ENCODE measurements at regions not wholly inside any gene's neighbourhood (a gene's known extent, or its start where the extent isn't known, plus 50 kb on each side); places are given as distances from the start of the nearest gene placed in this dataset.
A peak's percentile ranks its signal among the peaks of the same experiment; 100 is the strongest.

DNA sequence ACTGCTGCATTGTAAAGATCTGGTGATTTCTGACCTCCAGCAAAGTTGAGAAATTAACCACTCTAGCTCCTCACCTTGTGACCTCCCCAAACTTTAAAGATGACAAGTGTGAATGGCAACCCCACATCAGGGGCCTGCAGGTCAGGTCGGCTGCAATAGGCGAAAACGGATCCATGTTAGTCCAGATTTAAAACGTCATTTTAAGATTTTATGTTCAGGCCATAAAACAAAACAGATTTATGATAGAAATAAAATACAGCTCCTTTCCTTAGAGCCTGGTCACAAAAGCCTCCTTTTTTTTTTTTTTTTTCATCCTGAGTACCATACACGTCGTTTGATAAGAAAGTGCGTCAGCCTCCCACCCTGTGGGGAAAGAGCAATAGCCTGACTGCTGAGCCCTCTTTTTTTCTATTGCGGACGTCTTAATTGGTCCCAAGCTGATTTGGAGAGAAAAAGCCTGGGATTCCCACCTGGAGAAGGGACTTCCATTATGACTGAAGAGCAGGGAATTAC lies 519.2 kb upstream of the NOX3 start:
- DNase-seq (peak in 1 of 2 donors; percentile 6), FAIRE-seq (no peak)
- no peak overlapping the region for H3K27ac ChIP-seq (ENCODE audit: low read depth in 1 of 3, low read length in 2 of 3)
- no peaks in the 10 kb centered on the region for H3K36me3 ChIP-seq (ENCODE audit: control insufficient read depth in 3 of 3, insufficient read depth in 2 of 3, low read depth in 1 of 3, low read length in 3 of 3)
- H3K4me3 ChIP-seq (ENCODE audit: low read depth in 1 of 3, low read length in 3 of 3) = no peak overlapping the region
- peaks cover 0 to 9% (median 3%) of the 10 kb centered on the region in 3 donors for H3K4me1 ChIP-seq (ENCODE audit: control insufficient read depth in 3 of 3, insufficient read depth in 2 of 3, low read depth in 1 of 3, low read length in 2 of 3)
- H3K27me3 ChIP-seq (ENCODE audit: control insufficient read depth in 3 of 3, insufficient read depth in 3 of 3, low read length in 3 of 3) = no peaks in the 10 kb centered on the region
- H3K9me3 ChIP-seq (ENCODE audit: control insufficient read depth in 2 of 2, insufficient read depth in 1 of 2, low read depth in 1 of 2, low read length in 1 of 2) = no peaks in the 10 kb centered on the region
- 33 to 72% (median 48%) methylated on average over 9 of the region's 9 CpGs for WGBS, 3 donors

DNA sequence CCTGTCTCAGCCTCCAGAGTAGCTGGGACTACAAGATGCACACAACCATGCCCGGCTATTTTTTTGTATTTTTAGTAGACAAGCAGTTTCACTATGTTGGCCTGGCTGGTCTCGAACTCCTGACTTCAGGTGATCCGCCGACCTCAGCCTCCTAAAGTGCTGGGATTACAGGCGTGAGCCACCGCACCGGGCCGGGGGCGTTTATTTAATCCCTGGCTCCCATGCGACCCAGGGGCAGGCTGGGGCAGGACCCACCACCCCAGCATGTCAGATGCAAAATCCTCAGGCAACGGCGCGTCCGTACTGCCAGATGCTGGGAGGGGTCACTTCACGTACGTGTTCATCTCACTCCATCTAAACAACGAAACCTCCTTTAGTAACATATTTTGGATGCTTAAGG lies 518.7 kb upstream of the NOX3 start:
- Histone ChIP-seq H3K9me3 (ENCODE audit: control insufficient read depth in 2 of 2, insufficient read depth in 1 of 2, low read depth in 1 of 2, low read length in 1 of 2) (no peaks in the 10 kb centered on the region), H3K27ac (ENCODE audit: low read depth in 1 of 3, low read length in 2 of 3) (no peak overlapping the region), H3K4me3 (ENCODE audit: low read depth in 1 of 3, low read length in 3 of 3) (no peak overlapping the region), H3K27me3 (ENCODE audit: control insufficient read depth in 3 of 3, insufficient read depth in 3 of 3, low read length in 3 of 3) (no peaks in the 10 kb centered on the region), H3K4me1 (ENCODE audit: control insufficient read depth in 3 of 3, insufficient read depth in 2 of 3, low read depth in 1 of 3, low read length in 2 of 3) (peaks cover 0 to 9% (median 3%) of the 10 kb centered on the region in 3 donors), H3K36me3 (ENCODE audit: control insufficient read depth in 3 of 3, insufficient read depth in 2 of 3, low read depth in 1 of 3, low read length in 3 of 3) (no peaks in the 10 kb centered on the region)
- 93 to 97% (median 96%) methylated on average over 17 of the region's 17 CpGs for WGBS, 3 donors
- DNase-seq = no peak
- no peak for FAIRE-seq

DNA sequence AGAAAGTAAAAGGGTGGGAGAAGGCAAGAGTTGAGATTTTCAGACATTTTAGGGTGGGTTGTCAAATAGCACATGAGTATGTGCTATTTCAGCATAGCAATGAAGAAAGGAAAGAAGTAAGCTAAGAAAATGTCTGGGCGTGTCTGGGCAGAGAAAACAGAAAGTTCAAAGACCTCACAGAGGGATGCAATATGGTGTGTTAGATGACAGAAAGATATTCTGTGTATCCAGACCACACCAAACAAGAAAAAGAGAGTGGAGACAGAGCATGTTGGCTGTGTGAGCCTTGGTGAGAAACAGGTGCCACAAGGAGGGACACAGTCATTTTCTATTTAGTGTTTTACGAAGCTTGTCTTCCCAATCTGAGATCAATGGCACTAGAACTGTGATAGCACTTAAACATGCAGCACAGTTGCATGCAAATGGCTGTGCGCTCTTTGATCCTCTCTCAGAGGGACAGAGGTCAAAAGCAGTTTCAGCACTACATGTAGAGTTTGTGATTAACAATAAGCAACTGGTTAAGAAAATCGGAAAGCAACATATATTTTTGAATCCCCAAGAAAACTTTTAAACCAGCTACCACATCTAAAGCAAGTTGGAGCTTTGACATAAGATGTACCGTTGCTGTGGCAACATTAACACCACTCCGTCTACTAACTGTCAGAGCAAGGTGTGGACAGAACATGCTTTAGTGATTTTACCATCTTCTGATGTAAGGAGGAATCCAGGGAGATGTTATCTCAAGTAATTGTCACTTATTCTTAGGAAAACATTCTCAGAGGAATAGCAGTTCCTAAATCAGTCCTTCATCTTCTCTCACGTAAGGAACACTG lies 515.5 kb upstream of the NOX3 start:
- H3K27ac ChIP-seq (ENCODE audit: low read depth in 1 of 3, low read length in 2 of 3) = peak overlapping the region in 1 of 3 donors; percentile 71
- peak; percentile 68 to 74 for DNase-seq

DNA sequence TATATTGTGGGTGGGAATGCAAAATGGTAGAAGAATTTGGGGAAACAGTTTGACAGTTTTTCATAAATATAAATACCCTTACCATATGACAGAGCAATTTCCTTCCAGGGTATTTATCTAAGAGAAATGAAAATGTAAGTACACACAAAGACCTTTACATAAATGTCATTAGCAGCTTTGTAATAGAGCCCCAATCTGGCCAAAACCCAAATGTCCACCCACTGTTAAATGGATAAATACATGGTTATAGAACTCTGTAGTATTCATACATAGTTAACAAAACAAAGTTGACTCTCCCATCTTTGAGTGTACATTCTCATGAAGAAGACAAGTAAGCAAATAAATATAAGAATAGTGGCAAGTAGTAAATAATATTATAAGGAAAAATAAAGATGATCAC lies 514.8 kb upstream of the NOX3 start:
- Histone ChIP-seq H3K27me3 (ENCODE audit: control insufficient read depth in 3 of 3, insufficient read depth in 3 of 3, low read length in 3 of 3) (no peaks in the 10 kb centered on the region), H3K9me3 (ENCODE audit: control insufficient read depth in 2 of 2, insufficient read depth in 1 of 2, low read depth in 1 of 2, low read length in 1 of 2) (no peaks in the 10 kb centered on the region), H3K36me3 (ENCODE audit: control insufficient read depth in 3 of 3, insufficient read depth in 2 of 3, low read depth in 1 of 3, low read length in 3 of 3) (no peaks in the 10 kb centered on the region), H3K4me3 (ENCODE audit: low read depth in 1 of 3, low read length in 3 of 3) (no peak overlapping the region), H3K4me1 (ENCODE audit: control insufficient read depth in 3 of 3, insufficient read depth in 2 of 3, low read depth in 1 of 3, low read length in 2 of 3) (peaks cover 0 to 9% (median 0%) of the 10 kb centered on the region in 3 donors), H3K27ac (ENCODE audit: low read depth in 1 of 3, low read length in 2 of 3) (peak overlapping the region in 1 of 3 donors; percentile 71)
- DNase-seq (no peak), FAIRE-seq (no peak)

More for the DNA sequence above, 515.5 kb upstream of the NOX3 start:
- no peaks in the 10 kb centered on the region for H3K36me3 ChIP-seq (ENCODE audit: control insufficient read depth in 3 of 3, insufficient read depth in 2 of 3, low read depth in 1 of 3, low read length in 3 of 3)
- H3K4me1 ChIP-seq (ENCODE audit: control insufficient read depth in 3 of 3, insufficient read depth in 2 of 3, low read depth in 1 of 3, low read length in 2 of 3) = peaks cover 0 to 9% (median 0%) of the 10 kb centered on the region in 3 donors
- 19 to 56% (median 31%) methylated on average over 7 of the region's 7 CpGs for WGBS, 3 donors
- FAIRE-seq = no peak
- H3K27me3 ChIP-seq (ENCODE audit: control insufficient read depth in 3 of 3, insufficient read depth in 3 of 3, low read length in 3 of 3) = no peaks in the 10 kb centered on the region
- H3K4me3 ChIP-seq (ENCODE audit: low read depth in 1 of 3, low read length in 3 of 3) = peak overlapping the region in 2 of 3 donors; percentile 7 to 25
- no peaks in the 10 kb centered on the region for H3K9me3 ChIP-seq (ENCODE audit: control insufficient read depth in 2 of 2, insufficient read depth in 1 of 2, low read depth in 1 of 2, low read length in 1 of 2)

DNA sequence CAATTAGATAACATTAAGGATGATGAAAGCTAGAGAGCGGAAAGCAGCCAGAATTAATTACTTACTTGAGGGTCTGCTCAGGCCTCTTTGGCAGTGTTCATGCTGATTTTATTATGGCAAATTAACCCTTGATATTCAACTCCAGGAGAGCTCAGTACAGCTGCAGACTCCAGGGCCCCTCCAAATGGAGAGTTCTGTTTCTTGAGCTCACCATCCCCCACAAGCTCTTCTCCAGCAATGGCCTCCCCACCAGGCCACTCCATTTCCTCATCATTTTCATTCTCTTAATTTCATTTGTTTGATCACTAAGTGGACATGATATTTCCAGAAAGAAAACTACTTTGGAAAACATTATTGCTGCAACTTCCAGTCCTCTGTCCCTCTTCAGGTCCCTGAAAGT lies 513.3 kb upstream of the NOX3 start:
- no peaks in the 10 kb centered on the region for H3K27me3 ChIP-seq (ENCODE audit: control insufficient read depth in 3 of 3, insufficient read depth in 3 of 3, low read length in 3 of 3)
- H3K4me3 ChIP-seq (ENCODE audit: low read depth in 1 of 3, low read length in 3 of 3) = no peak overlapping the region
- no peaks in the 10 kb centered on the region for H3K36me3 ChIP-seq (ENCODE audit: control insufficient read depth in 3 of 3, insufficient read depth in 2 of 3, low read depth in 1 of 3, low read length in 3 of 3)
- 89 to 95% (median 92%) methylated on average over 1 of the region's 1 CpG for WGBS, 3 donors
- no peak for DNase-seq
- H3K4me1 ChIP-seq (ENCODE audit: control insufficient read depth in 3 of 3, insufficient read depth in 2 of 3, low read depth in 1 of 3, low read length in 2 of 3) = peaks cover 0 to 9% (median 0%) of the 10 kb centered on the region in 3 donors
- FAIRE-seq = no peak
- H3K9me3 ChIP-seq (ENCODE audit: control insufficient read depth in 2 of 2, insufficient read depth in 1 of 2, low read depth in 1 of 2, low read length in 1 of 2) = no peaks in the 10 kb centered on the region
- no peak overlapping the region for H3K27ac ChIP-seq (ENCODE audit: low read depth in 1 of 3, low read length in 2 of 3)

- no peaks in the 10 kb centered on the region for H3K36me3 ChIP-seq (ENCODE audit: control insufficient read depth in 3 of 3, insufficient read depth in 2 of 3, low read depth in 1 of 3, low read length in 3 of 3)
- no peaks in the 10 kb centered on the region for H3K9me3 ChIP-seq (ENCODE audit: control insufficient read depth in 2 of 2, insufficient read depth in 1 of 2, low read depth in 1 of 2, low read length in 1 of 2)
- peaks cover 0 to 9% (median 0%) of the 10 kb centered on the region in 3 donors for H3K4me1 ChIP-seq (ENCODE audit: control insufficient read depth in 3 of 3, insufficient read depth in 2 of 3, low read depth in 1 of 3, low read length in 2 of 3)
- no peaks in the 10 kb centered on the region for H3K27me3 ChIP-seq (ENCODE audit: control insufficient read depth in 3 of 3, insufficient read depth in 3 of 3, low read length in 3 of 3)
- DNase-seq (no peak), FAIRE-seq (no peak)
- no peak overlapping the region for H3K4me3 ChIP-seq (ENCODE audit: low read depth in 1 of 3, low read length in 3 of 3)
- 83 to 90% (median 87%) methylated on average over 3 of the region's 3 CpGs for WGBS, 3 donors
- no peak overlapping the region for H3K27ac ChIP-seq (ENCODE audit: low read depth in 1 of 3, low read length in 2 of 3)
These were observed 511.7 kb upstream of the NOX3 start for GRCh38 chr6:155967322-155967721.

DNA sequence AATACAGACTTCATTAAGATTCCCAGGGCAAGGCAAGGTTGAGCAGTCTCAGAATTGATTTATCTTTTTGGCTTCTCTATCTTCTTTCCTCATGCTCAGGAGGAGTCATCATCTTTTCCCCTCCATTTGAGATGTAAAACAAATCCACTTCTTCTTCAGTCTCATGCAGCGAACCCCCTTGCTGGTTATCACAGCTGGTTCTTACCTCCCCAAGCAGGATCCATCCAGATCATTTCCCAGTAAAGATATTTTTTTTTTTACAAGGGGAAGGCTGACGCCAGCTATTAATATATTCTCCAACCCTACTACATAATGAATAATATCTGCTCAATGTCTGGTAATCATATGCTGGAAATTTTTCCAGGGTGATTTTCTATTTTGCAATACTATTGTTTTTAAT lies 508.9 kb upstream of the NOX3 start:
- DNase-seq = no peak
- Histone ChIP-seq H3K27me3 (ENCODE audit: control insufficient read depth in 3 of 3, insufficient read depth in 3 of 3, low read length in 3 of 3) (no peaks in the 10 kb centered on the region), H3K4me1 (ENCODE audit: control insufficient read depth in 3 of 3, insufficient read depth in 2 of 3, low read depth in 1 of 3, low read length in 2 of 3) (no peaks in the 10 kb centered on the region), H3K27ac (ENCODE audit: low read depth in 1 of 3, low read length in 2 of 3) (no peak overlapping the region), H3K36me3 (ENCODE audit: control insufficient read depth in 3 of 3, insufficient read depth in 2 of 3, low read depth in 1 of 3, low read length in 3 of 3) (no peaks in the 10 kb centered on the region), H3K4me3 (ENCODE audit: low read depth in 1 of 3, low read length in 3 of 3) (no peak overlapping the region), H3K9me3 (ENCODE audit: control insufficient read depth in 2 of 2, insufficient read depth in 1 of 2, low read depth in 1 of 2, low read length in 1 of 2) (no peaks in the 10 kb centered on the region)
- FAIRE-seq = no peak
- WGBS, 3 donors = 86 to 94% (median 90%) methylated on average over 2 of the region's 2 CpGs

GRCh38 chr6:155962276-155962675 lies 506.6 kb upstream of the NOX3 start:
- FAIRE-seq (no peak), DNase-seq (no peak)
- Histone ChIP-seq H3K27ac (ENCODE audit: low read depth in 1 of 3, low read length in 2 of 3) (no peak overlapping the region), H3K36me3 (ENCODE audit: control insufficient read depth in 3 of 3, insufficient read depth in 2 of 3, low read depth in 1 of 3, low read length in 3 of 3) (no peaks in the 10 kb centered on the region), H3K4me1 (ENCODE audit: control insufficient read depth in 3 of 3, insufficient read depth in 2 of 3, low read depth in 1 of 3, low read length in 2 of 3) (peaks cover 0 to 4% (median 0%) of the 10 kb centered on the region in 3 donors), H3K27me3 (ENCODE audit: control insufficient read depth in 3 of 3, insufficient read depth in 3 of 3, low read length in 3 of 3) (no peaks in the 10 kb centered on the region), H3K9me3 (ENCODE audit: control insufficient read depth in 2 of 2, insufficient read depth in 1 of 2, low read depth in 1 of 2, low read length in 1 of 2) (no peaks in the 10 kb centered on the region), H3K4me3 (ENCODE audit: low read depth in 1 of 3, low read length in 3 of 3) (no peak overlapping the region)
- WGBS, 3 donors = 89 to 97% (median 94%) methylated on average over 1 of the region's 1 CpG
